ENCODE measurements at regions not wholly inside any gene's neighbourhood (a gene's known extent, or its start where the extent isn't known, plus 50 kb on each side); places are given as distances from the start of the nearest gene placed in this dataset.

DNA sequence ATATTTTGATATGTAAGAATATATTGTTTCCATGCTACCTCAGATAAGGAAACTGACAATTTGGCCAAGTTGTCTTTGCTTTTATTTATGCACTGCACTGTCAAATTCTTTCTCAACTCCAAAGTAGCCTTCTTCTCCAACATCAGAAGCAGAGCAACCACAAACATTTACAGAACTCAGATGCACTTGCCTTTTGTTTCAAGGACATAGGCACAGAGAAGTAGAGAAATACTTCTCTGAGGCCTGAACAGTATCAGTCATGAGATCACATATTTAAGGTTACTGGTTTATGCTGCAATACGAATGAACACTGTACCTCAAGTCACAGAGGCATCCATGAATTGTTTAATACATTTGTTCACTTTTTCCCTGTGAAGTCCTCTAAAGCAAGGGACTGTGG is 606.1 kb upstream of the SLIT2 start:
- Histone ChIP-seq H3K27ac (ENCODE audit: low read length) (no peak overlapping the region), H3K36me3 (ENCODE audit: control insufficient read depth, low read depth, low read length) (no peaks in the 10 kb centered on the region), H3K4me3 (ENCODE audit: low read length) (no peak overlapping the region), H3K9ac (ENCODE audit: low read length) (no peak overlapping the region), H3K27me3 (ENCODE audit: control insufficient read depth, insufficient read depth, low read length) (no peaks in the 10 kb centered on the region), H3K9me3 (ENCODE audit: control insufficient read depth, low read depth, low read length) (no peaks in the 10 kb centered on the region), H3K4me1 (ENCODE audit: control insufficient read depth, low read depth, low read length) (no peaks in the 10 kb centered on the region)

DNA sequence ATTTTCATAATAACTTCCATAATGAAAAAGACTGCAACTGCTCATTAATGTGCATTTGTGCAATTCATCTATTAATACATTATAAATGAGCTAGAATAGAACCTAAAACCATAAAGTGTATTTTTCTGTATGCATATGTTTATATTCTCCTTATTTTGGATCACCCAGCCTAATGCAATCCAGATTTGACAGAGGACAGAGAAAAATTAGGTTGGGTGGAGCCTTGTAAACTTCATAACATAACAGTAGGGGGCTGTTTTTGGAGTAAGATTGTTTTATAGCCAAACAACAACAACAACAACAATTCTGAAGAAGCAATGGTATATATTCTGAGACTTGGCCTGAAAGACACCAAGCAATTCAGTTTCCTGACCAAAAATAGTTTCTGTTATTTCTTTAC is 615.3 kb upstream of the SLIT2 start:
- Histone ChIP-seq H3K4me3 (ENCODE audit: low read length) (no peak overlapping the region), H3K27me3 (ENCODE audit: control insufficient read depth, insufficient read depth, low read length) (no peaks in the 10 kb centered on the region), H3K9ac (ENCODE audit: low read length) (no peak overlapping the region), H3K36me3 (ENCODE audit: control insufficient read depth, low read depth, low read length) (no peaks in the 10 kb centered on the region), H3K9me3 (ENCODE audit: control insufficient read depth, low read depth, low read length) (peaks cover 9% of the 10 kb centered on the region), H3K4me1 (ENCODE audit: control insufficient read depth, low read depth, low read length) (no peaks in the 10 kb centered on the region), H3K27ac (ENCODE audit: low read length) (no peak overlapping the region)

DNA sequence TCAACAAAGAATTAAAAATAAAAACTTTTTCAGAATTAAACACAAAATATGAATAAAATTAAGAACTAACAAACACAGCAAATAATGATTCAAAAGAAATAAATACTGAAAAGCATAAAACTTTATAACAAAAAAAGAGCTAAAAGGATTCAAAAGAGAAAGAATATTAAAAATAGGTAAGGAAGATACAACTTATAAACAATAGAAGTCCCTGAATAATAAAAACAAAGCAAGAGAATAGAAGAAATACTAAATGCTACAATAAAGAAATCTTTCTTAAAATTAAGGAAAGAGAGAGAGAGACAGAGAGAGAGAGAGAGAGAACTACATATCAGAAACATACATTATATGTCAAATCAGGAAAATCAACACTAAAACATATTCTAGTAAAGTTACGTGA is 619.9 kb upstream of the SLIT2 start:
- H3K27ac ChIP-seq (ENCODE audit: low read length), result no peak overlapping the region
- no peak overlapping the region for H3K4me3 ChIP-seq (ENCODE audit: low read length)
- H3K36me3 ChIP-seq (ENCODE audit: control insufficient read depth, low read depth, low read length), result no peaks in the 10 kb centered on the region
- H3K9me3 ChIP-seq (ENCODE audit: control insufficient read depth, low read depth, low read length), result peaks cover 9% of the 10 kb centered on the region
- H3K4me1 ChIP-seq (ENCODE audit: control insufficient read depth, low read depth, low read length), result no peaks in the 10 kb centered on the region
- no peaks in the 10 kb centered on the region for H3K27me3 ChIP-seq (ENCODE audit: control insufficient read depth, insufficient read depth, low read length)
- H3K9ac ChIP-seq (ENCODE audit: low read length), result no peak overlapping the region

DNA sequence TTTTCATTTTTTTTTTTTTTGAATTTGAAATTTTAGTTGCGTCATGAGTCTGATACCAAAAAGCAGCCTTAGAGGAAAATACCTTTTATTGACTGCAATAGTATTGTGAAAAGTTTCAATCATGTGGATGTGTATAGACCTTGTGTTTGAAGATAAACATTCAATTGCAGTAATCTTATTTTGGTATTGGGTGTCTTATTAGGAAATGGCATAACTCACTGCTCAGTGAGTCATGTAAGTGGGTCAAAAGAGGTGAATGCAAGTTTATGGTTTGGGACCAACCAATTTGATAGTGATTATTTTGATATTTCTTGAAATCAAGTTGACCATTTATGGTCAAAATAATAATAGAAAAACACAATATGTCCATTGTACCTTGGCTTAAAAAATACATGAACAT is 627.8 kb upstream of the SLIT2 start:
- Histone ChIP-seq H3K36me3 (ENCODE audit: control insufficient read depth, low read depth, low read length) (no peaks in the 10 kb centered on the region), H3K27ac (ENCODE audit: low read length) (no peak overlapping the region), H3K9me3 (ENCODE audit: control insufficient read depth, low read depth, low read length) (no peaks in the 10 kb centered on the region), H3K27me3 (ENCODE audit: control insufficient read depth, insufficient read depth, low read length) (no peaks in the 10 kb centered on the region), H3K9ac (ENCODE audit: low read length) (no peak overlapping the region), H3K4me1 (ENCODE audit: control insufficient read depth, low read depth, low read length) (no peaks in the 10 kb centered on the region), H3K4me3 (ENCODE audit: low read length) (no peak overlapping the region)

DNA sequence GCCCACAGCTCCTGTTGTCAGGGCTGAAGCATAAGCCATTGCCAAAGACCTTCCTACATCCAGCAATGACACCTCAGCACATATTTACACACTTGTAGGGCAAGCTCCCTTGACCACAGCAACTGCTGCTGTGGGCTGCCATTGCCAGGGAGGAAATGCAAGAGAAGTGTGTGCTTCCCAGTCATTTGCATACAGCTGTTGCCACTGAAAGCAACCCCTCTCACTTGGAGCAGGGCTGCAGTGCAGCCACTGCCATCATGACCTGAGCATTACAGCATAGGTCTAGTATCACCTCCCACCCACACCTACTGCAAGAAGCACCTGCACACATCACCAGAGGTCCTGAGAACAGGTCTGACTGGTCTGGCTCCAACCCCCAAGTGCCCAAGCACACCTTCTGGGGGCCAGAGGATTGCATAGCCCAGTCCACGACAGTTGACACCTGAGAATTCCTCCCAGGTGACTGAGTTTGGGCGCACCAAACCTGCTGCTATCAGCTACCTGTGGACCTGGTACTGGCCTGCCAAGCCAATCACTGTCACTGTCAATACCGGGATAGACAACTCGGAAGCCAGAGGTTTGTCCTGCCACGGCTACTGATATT is 636.5 kb upstream of the SLIT2 start:
- H3K27ac ChIP-seq (ENCODE audit: low read length), result no peak overlapping the region
- H3K9me3 ChIP-seq (ENCODE audit: control insufficient read depth, low read depth, low read length), result no peaks in the 10 kb centered on the region
- no peak overlapping the region for H3K4me3 ChIP-seq (ENCODE audit: low read length)
- H3K36me3 ChIP-seq (ENCODE audit: control insufficient read depth, low read depth, low read length), result no peaks in the 10 kb centered on the region
- no peaks in the 10 kb centered on the region for H3K27me3 ChIP-seq (ENCODE audit: control insufficient read depth, insufficient read depth, low read length)
- no peaks in the 10 kb centered on the region for H3K4me1 ChIP-seq (ENCODE audit: control insufficient read depth, low read depth, low read length)
- H3K9ac ChIP-seq (ENCODE audit: low read length), result no peak overlapping the region

DNA sequence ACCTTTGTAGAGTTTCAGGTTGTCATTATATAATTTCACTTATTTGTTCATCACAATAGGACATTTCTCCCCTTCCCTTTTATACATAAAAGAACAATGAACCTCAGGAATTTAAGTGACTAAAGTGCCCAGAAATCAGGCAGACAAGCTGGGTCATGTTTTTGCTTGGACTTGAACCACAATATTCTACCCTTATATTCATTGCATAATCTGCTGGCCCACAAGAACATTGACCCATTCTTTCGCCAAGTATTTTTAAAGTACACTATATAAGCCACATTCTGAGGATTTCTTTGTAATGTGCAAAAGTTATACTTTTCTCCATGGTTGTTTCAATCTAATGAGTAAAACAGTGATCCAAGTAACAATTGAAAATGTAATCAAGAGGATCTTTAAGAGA is 637.5 kb upstream of the SLIT2 start:
- H3K27ac ChIP-seq (ENCODE audit: low read length), result no peak overlapping the region
- no peaks in the 10 kb centered on the region for H3K9me3 ChIP-seq (ENCODE audit: control insufficient read depth, low read depth, low read length)
- H3K4me1 ChIP-seq (ENCODE audit: control insufficient read depth, low read depth, low read length), result no peaks in the 10 kb centered on the region
- H3K9ac ChIP-seq (ENCODE audit: low read length), result no peak overlapping the region
- H3K4me3 ChIP-seq (ENCODE audit: low read length), result no peak overlapping the region
- no peaks in the 10 kb centered on the region for H3K27me3 ChIP-seq (ENCODE audit: control insufficient read depth, insufficient read depth, low read length)
- H3K36me3 ChIP-seq (ENCODE audit: control insufficient read depth, low read depth, low read length), result no peaks in the 10 kb centered on the region

DNA sequence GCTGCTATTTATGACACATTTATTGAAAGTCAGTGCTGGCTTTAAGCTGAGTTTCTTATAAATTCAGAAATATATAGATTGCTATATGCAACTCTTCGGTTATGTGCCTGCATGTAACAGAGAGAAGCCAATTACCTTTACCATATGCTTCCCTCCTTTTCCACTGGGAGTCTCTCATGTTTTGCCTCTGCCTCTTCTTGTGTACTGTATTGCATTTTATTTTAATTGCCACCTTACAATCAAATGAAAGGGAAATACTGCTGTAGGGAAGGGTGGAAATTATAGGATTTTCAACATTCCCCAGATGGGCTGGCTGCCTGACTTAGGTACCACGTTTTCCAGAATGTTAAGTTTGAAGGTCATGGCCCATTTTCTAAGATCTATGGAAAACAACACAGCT is 655.4 kb upstream of the SLIT2 start:
- Histone ChIP-seq H3K36me3 (ENCODE audit: control insufficient read depth, low read depth, low read length) (no peaks in the 10 kb centered on the region), H3K9me3 (ENCODE audit: control insufficient read depth, low read depth, low read length) (no peaks in the 10 kb centered on the region), H3K27ac (ENCODE audit: low read length) (no peak overlapping the region), H3K27me3 (ENCODE audit: control insufficient read depth, insufficient read depth, low read length) (no peaks in the 10 kb centered on the region), H3K4me3 (ENCODE audit: low read length) (no peak overlapping the region), H3K4me1 (ENCODE audit: control insufficient read depth, low read depth, low read length) (no peaks in the 10 kb centered on the region), H3K9ac (ENCODE audit: low read length) (no peak overlapping the region)

DNA sequence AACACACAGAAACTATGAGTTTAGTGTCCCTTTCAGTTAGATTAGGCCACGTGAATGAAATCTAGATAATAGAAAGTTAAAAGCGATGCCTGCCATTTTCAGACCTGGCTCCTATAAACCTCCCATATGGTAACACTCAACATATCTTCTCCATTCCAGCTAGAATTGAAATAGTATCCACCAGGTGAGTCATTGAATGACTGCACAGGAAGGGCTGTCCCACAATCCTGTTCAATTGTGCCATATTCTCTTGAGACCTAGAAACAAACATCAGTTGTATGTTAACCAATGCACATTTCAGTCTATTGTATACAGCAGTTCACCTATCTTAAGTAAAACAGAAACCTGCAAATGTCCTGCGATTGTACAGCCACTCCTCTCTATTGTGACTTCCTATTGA is 659.3 kb upstream of the SLIT2 start:
- Histone ChIP-seq H3K4me1 (ENCODE audit: control insufficient read depth, low read depth, low read length) (no peaks in the 10 kb centered on the region), H3K27me3 (ENCODE audit: control insufficient read depth, insufficient read depth, low read length) (no peaks in the 10 kb centered on the region), H3K27ac (ENCODE audit: low read length) (no peak overlapping the region), H3K4me3 (ENCODE audit: low read length) (no peak overlapping the region), H3K9me3 (ENCODE audit: control insufficient read depth, low read depth, low read length) (no peaks in the 10 kb centered on the region), H3K9ac (ENCODE audit: low read length) (no peak overlapping the region), H3K36me3 (ENCODE audit: control insufficient read depth, low read depth, low read length) (no peaks in the 10 kb centered on the region)

DNA sequence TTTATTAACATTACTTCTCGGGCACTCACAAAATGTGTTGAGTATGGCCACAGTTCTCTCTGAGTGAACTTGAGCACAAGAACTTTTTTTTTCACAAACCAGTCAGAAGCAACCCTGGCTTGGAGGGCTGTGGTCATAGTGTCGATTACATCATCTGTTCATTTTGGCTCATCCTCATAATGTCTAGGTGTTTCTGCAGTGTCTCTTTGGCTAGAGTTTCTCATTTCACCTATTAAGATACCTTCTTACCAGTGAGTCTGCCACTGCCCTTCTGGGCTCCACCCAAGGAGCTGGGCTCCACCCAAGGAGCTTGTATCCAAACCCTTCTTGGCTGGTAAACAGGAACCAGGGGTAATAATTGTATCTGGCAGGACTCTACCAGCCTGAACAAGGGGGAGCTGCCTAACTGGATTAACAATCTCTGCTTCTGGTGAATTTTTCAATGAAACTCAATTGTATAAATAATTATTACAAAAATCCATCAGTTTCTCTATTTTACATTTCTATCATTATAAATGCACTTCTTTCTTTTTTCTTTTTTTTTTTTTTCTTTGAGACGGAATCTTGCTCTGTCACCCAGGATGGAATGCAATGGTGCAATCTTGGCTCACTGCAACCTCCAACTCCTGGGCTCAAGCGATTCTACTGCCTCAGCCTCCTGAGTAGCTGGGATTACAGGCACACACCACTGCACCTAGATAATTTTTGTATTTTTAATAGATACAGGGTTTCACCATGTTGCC is 667.7 kb upstream of the SLIT2 start:
- Histone ChIP-seq H3K27ac (ENCODE audit: low read length) (no peak overlapping the region), H3K4me1 (ENCODE audit: control insufficient read depth, low read depth, low read length) (no peaks in the 10 kb centered on the region), H3K36me3 (ENCODE audit: control insufficient read depth, low read depth, low read length) (no peaks in the 10 kb centered on the region), H3K9ac (ENCODE audit: low read length) (no peak overlapping the region), H3K27me3 (ENCODE audit: control insufficient read depth, insufficient read depth, low read length) (no peaks in the 10 kb centered on the region), H3K4me3 (ENCODE audit: low read length) (no peak overlapping the region), H3K9me3 (ENCODE audit: control insufficient read depth, low read depth, low read length) (no peaks in the 10 kb centered on the region)

DNA sequence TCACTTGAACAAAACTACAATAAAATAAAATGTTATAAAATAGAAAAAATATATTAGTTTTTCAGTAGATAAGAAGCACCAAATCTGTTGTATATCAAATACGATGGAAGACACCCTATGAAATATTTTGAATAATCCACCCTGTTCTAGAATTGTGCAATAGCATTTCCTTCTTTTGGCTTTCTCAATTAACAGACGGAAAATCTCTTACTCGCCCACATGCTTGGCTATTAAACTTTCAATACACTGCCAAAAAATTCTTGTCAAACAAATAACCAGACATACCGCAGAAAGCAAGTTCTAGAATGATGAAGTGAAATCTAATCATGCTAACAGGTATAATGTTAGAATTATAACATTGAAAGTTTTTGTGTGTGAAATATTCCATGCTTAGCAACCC is 671.6 kb upstream of the SLIT2 start:
- no peaks in the 10 kb centered on the region for H3K4me1 ChIP-seq (ENCODE audit: control insufficient read depth, low read depth, low read length)
- no peak overlapping the region for H3K9ac ChIP-seq (ENCODE audit: low read length)
- no peak overlapping the region for H3K27ac ChIP-seq (ENCODE audit: low read length)
- H3K4me3 ChIP-seq (ENCODE audit: low read length), result no peak overlapping the region
- H3K9me3 ChIP-seq (ENCODE audit: control insufficient read depth, low read depth, low read length), result no peaks in the 10 kb centered on the region
- H3K36me3 ChIP-seq (ENCODE audit: control insufficient read depth, low read depth, low read length), result no peaks in the 10 kb centered on the region
- no peaks in the 10 kb centered on the region for H3K27me3 ChIP-seq (ENCODE audit: control insufficient read depth, insufficient read depth, low read length)

DNA sequence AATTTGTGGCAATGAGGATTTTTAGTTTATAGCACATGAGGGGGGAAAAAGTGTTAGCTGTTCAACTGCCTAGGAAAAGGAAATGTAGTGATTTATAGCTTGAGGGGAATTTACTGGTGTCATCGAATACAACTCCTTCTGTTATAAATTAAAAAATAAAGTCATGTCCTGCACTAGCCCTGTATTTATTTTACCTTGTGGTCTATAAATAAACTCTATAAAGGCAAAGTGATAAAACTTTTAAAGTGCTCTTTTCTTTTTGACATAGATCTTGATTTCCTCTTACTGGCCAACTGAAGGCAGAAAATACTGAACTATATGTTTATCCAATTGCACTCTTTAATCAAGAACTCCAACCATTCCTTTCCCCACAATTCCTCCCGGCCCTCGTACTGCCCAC is 672.1 kb upstream of the SLIT2 start:
- H3K4me1 ChIP-seq (ENCODE audit: control insufficient read depth, low read depth, low read length), result no peaks in the 10 kb centered on the region
- no peak overlapping the region for H3K9ac ChIP-seq (ENCODE audit: low read length)
- H3K36me3 ChIP-seq (ENCODE audit: control insufficient read depth, low read depth, low read length), result no peaks in the 10 kb centered on the region
- no peak overlapping the region for H3K27ac ChIP-seq (ENCODE audit: low read length)
- no peaks in the 10 kb centered on the region for H3K27me3 ChIP-seq (ENCODE audit: control insufficient read depth, insufficient read depth, low read length)
- H3K4me3 ChIP-seq (ENCODE audit: low read length), result no peak overlapping the region
- no peaks in the 10 kb centered on the region for H3K9me3 ChIP-seq (ENCODE audit: control insufficient read depth, low read depth, low read length)

DNA sequence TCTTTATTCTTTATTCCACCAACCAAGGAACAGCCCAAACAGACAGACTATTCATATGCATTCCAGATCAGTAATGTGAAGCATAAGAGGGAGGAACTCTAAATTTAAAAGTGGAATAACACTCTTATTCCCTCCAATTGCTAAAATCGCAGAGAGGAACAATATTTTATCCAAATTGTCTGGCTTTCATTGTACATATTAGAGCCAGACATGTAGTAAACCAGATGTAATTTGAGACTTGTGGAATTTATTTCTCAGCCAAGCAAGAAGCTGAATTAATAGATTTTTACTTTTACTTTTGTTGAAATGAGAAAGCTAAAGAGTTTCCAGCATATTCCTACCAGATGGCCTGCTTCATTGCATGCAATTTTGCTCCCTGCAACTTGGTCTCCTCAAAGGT is 674.6 kb upstream of the SLIT2 start:
- no peaks in the 10 kb centered on the region for H3K27me3 ChIP-seq (ENCODE audit: control insufficient read depth, insufficient read depth, low read length)
- H3K4me3 ChIP-seq (ENCODE audit: low read length), result no peak overlapping the region
- H3K9me3 ChIP-seq (ENCODE audit: control insufficient read depth, low read depth, low read length), result no peaks in the 10 kb centered on the region
- H3K9ac ChIP-seq (ENCODE audit: low read length), result no peak overlapping the region
- no peak overlapping the region for H3K27ac ChIP-seq (ENCODE audit: low read length)
- no peaks in the 10 kb centered on the region for H3K36me3 ChIP-seq (ENCODE audit: control insufficient read depth, low read depth, low read length)
- no peaks in the 10 kb centered on the region for H3K4me1 ChIP-seq (ENCODE audit: control insufficient read depth, low read depth, low read length)

Data from iPS-18a (cell line).